NCI-H1436 (cell line): ENCODE measurements at regions not wholly inside any gene's neighbourhood (a gene's known extent, or its start where the extent isn't known, plus 50 kb on each side); places are given as distances from the start of the nearest gene placed in this dataset.

Experiments
- DNase-seq: peaks from one replicate; lab custom pipeline; 2025; lab: John Stamatoyannopoulos, UW

GRCh38 chr2:107380912-107381311 is 445.8 kb upstream of the RGPD4 start:
- DNase-seq: no peak

- no peak for DNase-seq
Measured at GRCh38 chr2:107383691-107384090, 443.0 kb upstream of the RGPD4 start.

DNA sequence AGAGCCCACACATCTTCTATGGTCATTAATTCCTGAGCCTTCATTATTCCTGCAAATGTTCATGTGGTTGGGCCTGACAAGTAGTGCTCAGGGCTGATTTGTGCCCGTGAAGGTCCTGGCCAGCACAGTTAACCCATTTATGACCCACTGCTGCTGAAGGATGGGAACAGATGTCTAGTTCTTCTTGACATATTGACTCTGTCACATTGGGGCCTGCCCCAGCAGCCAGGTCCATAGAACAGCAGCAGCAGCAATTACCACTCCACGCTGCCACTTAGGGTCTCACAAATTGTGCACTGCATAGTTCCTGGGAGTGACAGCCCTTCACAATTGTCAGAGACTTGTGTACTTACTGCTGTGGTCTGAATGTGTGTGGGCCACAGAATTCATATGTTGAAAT is 442.3 kb upstream of the RGPD4 start:
- DNase-seq: no peak

GRCh38 chr2:107385921-107386320 is 440.8 kb upstream of the RGPD4 start:
- DNase-seq: no peak

DNA sequence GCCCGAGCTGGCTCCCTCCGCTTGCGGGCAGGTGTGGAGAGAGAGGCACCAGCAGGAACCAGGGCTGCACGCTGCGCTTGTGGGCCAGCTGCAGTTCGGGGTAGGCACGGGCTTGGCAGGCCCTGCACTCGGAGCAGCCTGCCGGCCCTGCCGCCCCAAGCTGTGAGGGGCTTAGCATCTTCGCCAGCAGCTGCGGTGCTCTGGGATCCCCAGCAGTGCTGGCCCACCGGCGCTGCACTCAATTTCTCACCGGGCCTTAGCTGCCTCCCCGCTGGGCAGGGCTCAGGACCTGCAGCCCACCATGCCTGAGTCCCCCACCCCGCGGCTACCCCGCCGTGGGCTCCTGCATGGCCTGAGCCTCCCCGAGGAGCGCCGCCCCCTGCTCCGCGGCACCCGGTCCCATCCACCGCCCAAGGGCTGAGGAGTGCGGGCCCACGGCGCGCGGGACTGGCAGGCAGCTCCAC is 434.4 kb upstream of the RGPD4 start:
- no peak for DNase-seq

GRCh38 chr2:107393516-107393915 is 433.2 kb upstream of the RGPD4 start:
- DNase-seq: no peak

GRCh38 chr2:107398683-107399082 is 428.0 kb upstream of the RGPD4 start:
- no peak for DNase-seq

DNA sequence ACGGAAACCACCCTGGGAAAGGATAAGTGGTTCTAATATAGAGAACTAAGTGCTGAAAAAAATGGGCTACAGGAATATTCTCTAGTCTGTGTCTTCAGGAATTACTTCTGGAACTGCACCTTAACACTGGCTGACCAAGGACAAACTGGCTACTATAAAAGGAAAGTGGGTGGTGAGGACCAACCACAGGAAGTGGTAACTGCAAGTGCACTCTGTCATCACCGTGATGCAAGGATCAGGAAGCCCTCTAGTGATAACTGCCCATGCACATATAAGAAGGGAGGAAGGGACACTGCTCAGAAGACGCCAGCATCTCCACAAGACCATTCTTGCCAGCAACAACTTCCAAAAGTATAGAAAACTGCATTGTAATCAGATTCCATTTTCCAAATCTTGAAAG is 424.4 kb upstream of the RGPD4 start:
- no peak for DNase-seq

GRCh38 chr2:107405261-107405660 is 421.4 kb upstream of the RGPD4 start:
- DNase-seq: no peak

GRCh38 chr2:107407017-107407416 is 419.7 kb upstream of the RGPD4 start:
- no peak for DNase-seq

- no peak for DNase-seq
Measured at GRCh38 chr2:107407974-107408373, 418.7 kb upstream of the RGPD4 start.

DNA sequence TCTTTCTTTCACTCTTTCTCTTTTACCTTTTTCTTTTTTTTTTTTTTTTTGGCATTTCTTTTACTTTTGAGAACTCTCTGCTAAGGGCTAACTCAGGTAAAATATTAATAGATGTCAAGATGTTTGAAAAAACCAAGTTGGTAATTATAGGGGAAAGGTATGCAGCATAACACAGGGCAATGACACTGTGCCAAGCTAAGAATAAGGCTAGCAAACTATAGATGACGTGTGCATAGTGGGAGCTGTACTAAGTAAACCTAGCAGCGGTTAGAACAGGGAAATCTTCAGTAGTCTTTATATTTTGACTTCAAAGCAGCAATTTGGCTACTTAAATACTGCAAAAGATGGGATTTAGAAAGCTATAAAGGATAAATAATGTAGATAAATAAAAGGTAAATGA is 415.4 kb upstream of the RGPD4 start:
- DNase-seq: no peak

DNA sequence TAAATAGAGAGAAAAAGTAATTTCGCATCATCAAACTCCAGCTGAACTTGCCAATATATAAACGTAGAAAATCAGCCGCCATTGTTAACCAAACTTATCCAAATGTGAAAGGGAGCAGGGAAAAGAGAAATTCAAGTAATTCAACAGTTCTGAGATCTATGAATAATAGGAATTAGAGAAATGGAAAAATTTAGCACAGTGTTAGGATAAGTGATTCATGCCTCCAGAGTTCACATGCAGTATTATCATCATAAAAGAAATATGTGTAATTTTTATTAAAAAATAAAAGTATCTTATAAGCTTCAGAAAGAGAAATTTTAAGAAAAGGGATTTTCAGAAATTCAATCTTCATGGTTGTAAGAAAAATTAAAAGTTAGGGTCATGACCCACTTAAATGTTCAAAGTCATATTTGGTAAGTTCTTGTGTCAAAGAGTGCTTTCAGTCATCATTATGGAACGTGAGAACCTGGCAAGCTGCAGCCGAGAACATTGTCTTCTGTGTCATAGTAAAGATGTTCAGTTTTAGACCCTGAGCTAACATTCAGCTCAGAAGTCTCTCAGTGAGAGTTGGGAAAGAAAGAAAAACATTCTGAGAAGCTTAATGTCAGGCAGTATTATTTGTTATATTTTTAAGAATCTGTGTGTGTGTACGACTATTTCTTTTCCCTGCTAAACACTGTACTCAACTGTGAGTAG is 414.3 kb upstream of the RGPD4 start:
- DNase-seq: no peak

- no peak for DNase-seq
Measured at GRCh38 chr2:107412981-107413380, 413.7 kb upstream of the RGPD4 start.

DNA sequence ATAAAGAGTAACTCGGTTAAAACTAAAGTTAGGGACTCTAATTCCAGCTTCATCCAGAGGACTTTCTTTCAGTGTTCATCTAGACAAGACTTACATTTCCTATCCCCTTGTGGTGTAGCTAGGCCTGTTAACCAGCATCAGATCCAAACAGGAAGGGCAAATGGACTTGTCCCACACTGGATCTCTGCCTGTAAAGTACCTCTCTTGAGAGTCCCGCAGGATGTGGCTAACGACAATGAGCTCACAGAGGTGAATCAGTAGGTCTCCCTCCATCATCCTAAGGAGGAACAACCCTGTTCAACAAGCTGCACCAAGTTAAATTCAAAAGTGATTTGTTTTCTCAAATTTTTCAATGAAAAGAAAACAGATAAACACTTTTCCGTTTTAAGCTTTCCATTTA is 412.3 kb upstream of the RGPD4 start:
- DNase-seq: no peak

- DNase-seq: no peak
Measured at GRCh38 chr2:107418708-107419107, 408.0 kb upstream of the RGPD4 start.

DNA sequence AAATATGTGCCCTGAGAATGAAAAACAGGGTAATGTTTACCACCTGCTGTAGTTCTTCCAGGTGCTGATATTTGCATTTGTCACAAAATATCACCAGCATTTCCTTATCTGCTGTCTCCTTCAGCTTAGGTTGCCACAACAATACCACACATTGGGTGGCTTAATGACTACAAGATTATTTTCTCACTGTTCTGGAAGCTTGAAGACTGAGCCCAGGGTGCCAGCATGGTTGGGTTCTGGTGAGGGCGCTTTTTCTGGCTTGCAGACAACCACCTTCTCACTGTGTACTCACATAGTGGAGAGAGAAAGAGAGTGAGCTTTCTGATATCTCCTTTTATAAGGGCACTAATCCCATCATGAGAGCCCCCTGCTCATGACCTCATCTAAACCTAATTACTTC is 407.5 kb upstream of the RGPD4 start:
- no peak for DNase-seq

DNA sequence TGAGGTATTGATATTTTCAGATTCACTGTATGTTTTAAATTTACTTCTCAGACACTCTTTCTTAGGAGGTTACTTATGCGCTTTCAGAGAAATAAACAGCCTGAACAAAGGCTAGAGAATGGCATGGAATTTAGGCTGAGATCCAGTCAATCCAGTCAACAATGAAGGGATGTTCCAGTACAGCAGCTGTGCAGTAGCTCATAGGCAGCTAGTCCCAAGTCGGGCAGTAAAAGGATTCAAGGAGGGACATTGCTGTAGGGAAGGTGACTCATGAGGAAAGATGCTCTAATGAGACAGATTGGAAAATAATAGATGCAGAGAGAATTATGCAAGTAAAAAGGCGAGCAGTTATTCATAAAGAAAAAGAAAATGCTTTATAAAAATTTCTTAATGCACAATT is 397.9 kb upstream of the RGPD4 start:
- DNase-seq: no peak

DNA sequence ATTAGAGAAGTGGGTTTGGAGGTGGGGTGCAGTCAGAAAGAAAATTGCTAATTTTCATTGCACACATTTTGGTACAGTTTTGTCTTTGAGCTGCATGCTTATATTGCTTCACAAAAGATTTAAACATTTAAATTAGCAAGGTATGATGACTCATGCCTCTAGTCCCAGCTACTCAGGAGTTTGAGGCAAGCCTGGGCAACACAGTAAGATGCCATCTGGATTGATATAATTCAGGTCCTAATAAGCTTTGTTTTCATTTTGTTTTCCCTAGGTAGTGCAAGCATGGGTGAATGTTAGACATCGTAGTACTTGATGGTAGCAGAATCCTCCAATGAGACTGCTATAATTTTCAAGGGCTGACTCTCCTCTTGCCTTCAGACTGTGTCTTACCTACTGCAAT is 396.7 kb upstream of the RGPD4 start:
- DNase-seq: no peak

- DNase-seq: no peak
Measured at GRCh38 chr2:107430596-107431266, 396.0 kb upstream of the RGPD4 start.

- DNase-seq: no peak
Measured at GRCh38 chr2:107436281-107436680, 390.4 kb upstream of the RGPD4 start.

DNA sequence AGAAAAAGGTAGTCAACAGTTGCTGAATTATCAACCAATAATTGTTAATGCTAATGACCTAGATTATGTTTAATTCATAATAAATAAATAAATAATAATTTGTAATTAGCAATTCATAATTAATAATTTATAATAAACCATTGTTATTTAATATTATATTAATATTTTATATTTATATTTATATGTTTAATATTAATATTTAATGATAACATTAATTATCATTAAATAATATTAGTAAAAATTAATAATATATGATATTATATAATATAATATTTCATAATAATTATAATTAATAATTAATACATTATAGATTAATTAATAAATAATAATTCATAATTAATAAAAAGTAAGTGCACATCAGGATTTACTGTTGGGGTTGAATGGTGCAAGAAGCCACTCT is 389.4 kb upstream of the RGPD4 start:
- no peak for DNase-seq

DNA sequence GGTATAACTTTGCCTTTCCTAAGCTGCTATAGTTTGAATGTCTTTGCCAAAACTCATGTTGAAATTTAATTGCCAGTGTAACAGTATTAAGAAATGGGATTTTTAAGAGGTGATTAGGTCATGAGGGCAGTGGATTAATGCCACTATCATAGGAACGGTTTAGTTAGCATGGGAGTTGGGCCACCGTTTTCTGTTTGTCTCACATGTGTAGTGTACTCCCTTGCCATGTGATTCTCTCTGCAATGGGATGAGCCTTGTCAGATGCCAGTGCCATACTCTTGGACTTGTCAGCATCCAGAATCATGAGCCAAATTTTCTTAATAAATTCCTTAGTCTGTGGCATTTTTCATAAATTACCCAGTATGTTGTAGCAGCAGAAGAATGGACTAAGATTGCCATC is 388.9 kb upstream of the RGPD4 start:
- no peak for DNase-seq

DNA sequence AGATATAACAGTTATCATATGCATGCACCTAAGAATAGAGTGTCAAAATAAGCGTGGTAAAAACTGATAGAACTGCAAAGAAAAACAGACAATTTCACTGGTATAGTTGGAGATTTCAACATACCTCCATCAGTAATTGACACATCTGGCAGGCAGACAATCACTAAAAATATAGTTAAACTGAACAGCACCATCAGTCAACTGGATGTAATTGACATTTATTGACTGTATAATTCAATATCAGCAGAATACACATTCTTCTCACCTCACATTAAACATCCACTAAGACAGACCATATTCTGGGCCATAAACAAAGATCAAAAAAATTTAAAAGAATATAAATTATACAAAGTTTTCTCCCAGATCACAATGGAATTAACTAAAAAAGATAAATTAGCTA is 378.5 kb upstream of the RGPD4 start:
- no peak for DNase-seq
